DMS53 treated with DMSO at 0.1 percent for 48 hours (cell line): ENCODE measurements at regions not wholly inside any gene's neighbourhood (a gene's known extent, or its start where the extent isn't known, plus 50 kb on each side); places are given as distances from the start of the nearest gene placed in this dataset.

Experiments
- DNase-seq: peaks from one replicate; lab custom pipeline; 2025; ENCODE audit not compliant: unreplicated experiment; lab: John Stamatoyannopoulos, UW

- no peak for DNase-seq
Measured at GRCh38 chr7:93651603-93652159, 77.2 kb upstream of the CALCR start.

GRCh38 chr7:93646538-93646937 lies 72.0 kb upstream of the CALCR start:
- no peak for DNase-seq

GRCh38 chr7:93636276-93636675 lies 61.8 kb upstream of the CALCR start:
- DNase-seq, result no peak

GRCh38 chr7:93632371-93632770 lies 57.8 kb upstream of the CALCR start:
- DNase-seq, result no peak

GRCh38 chr7:93629291-93629801 lies 54.8 kb upstream of the CALCR start:
- no peak for DNase-seq

- DNase-seq, result no peak
Measured at GRCh38 chr7:93626869-93627268, 52.3 kb upstream of the CALCR start.
